ENCODE measurements at regions not wholly inside any gene's neighbourhood (a gene's known extent, or its start where the extent isn't known, plus 50 kb on each side); places are given as distances from the start of the nearest gene placed in this dataset.
"Not testable (repeated sequence)": the region's sequence is repeated elsewhere in the genome, so short reads cannot be mapped to it uniquely, and the experiment has no call there.

- not testable (repeated sequence) for DNase-seq (ENCODE audit: low read depth in 1 of 2, low spot score in 1 of 2)
These were observed 56.1 kb downstream of the ZNF22 start for GRCh38 chr10:45056806-45057205.

GRCh38 chr10:45058580-45058979, 57.9 kb downstream of the ZNF22 start:
- no peak for DNase-seq (ENCODE audit: low read depth in 1 of 2, low spot score in 1 of 2)

DNA sequence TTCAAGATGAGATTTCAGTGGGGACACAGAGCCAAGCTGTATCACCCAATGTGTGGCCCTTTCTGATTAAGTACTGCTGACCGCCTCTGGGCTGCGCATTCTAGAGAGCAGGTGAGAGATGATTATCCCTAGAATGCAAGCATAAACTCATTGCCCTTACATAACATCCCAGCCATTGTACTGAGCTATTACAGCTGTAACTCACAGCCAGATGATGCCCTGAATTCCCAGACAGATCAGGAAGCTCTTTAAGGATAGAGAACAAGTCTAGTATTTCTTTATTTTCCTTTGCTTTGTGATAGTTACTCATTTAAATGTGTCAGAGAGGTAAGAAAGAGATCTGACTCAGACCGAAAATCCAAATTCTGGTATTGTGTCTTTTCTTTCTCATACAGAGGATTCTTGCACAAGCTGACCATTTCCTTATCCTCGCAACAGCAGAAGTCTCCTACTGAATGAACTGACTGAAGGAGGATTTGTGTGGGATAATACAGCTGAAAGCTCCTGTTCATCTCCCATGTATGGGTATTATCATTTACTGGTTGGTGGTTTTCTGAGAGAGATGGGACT, 58.4 kb downstream of the ZNF22 start:
- DNase-seq (ENCODE audit: low read depth in 1 of 2, low spot score in 1 of 2): no peak

DNA sequence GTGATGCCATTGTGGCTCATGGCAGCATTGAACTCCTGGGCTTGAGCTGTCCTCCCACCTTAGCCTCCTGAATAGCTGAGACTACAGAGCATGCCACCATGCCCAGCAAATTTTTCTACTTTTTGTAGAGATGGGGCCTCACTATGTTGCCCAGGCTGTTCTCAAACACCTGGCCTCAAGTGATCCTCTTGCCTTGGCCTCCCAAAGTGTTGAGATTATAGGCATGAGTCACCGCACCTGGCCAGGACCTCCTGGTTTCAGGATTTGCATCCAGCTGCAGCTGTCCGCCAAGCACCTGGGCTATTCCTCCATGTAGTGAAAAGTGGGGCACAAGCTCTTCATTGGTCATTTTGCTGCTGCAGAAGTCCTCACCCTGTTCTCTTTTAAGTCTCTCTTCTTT, 58.9 kb downstream of the ZNF22 start:
- DNase-seq (ENCODE audit: low read depth in 1 of 2, low spot score in 1 of 2): no peak

DNA sequence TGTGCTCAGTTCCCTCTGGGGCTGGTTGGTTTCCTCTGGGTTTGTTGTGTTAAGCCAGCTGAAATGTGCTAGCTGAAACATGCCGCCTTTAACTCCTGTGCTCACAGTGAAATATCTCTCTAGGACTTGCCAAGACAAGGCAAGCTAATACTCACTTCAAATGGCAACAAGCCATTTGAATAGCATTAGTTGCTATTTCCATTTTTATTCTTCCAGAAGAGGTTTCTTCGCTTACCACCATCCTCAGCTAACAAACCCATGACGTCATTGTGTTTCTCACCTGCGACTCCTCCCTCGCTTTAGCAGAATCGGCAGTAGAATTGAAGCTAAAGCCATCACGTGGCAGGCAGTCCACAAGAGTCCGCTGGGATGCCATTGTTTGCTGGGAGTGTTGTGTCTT, 61.3 kb downstream of the ZNF22 start:
- DNase-seq (ENCODE audit: low read depth in 1 of 2, low spot score in 1 of 2): no peak

DNA sequence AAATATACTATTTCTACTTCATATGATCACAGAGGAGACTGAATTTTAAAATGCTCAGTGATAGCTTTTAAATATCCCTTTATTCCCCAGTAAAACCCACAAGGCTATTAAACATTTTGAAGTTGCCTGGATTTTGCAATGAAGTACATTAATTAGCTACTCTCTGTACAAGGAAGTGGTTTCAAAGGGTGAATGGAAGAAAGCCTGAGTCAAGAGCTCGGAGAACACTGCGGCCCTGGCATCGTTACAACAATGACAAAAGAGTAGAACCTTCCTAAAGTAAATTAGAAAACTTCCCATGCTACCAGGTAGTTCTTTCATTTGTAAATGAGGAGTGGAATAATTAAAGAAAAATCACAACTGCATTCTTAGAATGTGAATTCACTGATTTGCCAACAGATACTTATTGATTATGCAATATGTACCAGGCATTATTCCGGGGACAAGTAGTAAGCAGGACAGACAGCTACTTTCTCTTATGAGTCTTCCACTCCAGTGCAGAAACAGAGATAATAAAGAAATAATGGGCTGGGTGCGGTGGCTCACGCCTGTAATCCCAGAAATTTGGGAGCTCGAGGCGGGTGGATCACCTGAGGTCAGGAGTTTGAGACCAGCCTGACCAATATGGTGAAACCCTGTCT, 63.0 kb downstream of the ZNF22 start:
- no peak for DNase-seq (ENCODE audit: low read depth in 1 of 2, low spot score in 1 of 2)

DNA sequence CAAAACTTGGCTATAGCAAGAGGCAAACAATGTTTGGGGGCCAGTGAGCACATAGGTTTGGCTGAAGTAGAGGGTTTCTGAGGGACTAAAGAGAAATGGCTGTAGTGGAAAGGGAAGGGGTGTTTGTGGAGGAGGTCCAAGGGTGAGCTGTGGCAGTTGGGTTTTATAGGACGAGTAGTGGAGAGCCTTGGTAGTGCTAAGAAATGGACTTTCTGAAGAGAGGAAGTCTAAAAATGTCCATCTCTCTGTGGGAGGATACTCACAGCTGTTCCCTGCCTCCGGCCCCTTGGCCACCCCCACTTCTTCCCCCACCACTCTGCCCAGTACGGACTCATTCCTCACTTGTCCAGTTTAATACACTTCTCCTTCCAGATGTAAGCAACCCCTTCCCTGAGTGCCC, 64.3 kb downstream of the ZNF22 start:
- no peak for DNase-seq (ENCODE audit: low read depth in 1 of 2, low spot score in 1 of 2)

GRCh38 chr10:45071043-45071813, 70.5 kb downstream of the ZNF22 start:
- DNase-seq (ENCODE audit: low read depth in 1 of 2, low spot score in 1 of 2): no peak

DNA sequence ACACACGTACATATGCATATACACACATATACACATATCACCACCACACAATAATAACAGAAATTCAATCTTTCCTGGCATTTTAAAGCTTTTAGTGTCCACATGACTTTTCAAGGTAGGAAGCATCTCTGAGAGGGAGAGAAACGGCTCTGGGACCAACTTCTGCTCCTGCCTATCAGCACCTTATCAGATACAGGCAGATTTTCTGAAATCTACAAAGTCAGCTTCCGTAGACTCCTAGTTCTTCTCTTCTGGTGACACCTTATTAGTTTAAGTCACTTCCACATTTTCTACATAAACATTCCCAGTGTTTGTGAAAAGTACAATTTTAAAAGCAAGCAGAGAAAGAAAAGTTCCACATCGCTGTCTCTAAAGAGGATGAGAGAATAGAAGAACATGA, 74.5 kb downstream of the ZNF22 start:
- DNase-seq (ENCODE audit: low read depth in 1 of 2, low spot score in 1 of 2): no peak

- no peak for DNase-seq (ENCODE audit: low read depth in 1 of 2, low spot score in 1 of 2)
These were observed 75.2 kb downstream of the ZNF22 start for GRCh38 chr10:45075826-45076380.

GRCh38 chr10:45076891-45077290, 76.2 kb downstream of the ZNF22 start:
- DNase-seq (ENCODE audit: low read depth in 1 of 2, low spot score in 1 of 2): no peak

DNA sequence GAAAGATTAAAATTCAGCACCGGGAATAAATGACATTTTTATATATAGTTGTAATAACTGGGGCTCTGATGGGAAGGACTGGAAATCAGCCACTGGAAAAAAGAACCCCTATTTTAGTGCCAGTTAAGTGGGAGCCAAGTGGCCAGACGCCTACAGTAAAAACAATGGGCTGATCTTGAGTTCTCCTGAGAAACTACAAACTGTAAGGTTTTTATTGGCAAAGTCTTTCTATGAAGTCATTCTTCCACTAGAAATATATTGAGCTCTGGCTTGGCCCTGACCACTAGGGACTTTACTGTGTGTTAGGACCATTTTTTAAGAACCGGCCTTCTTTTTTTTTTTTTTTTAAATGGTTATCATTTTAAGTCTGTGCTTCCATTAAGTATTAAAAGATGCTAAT, 79.6 kb downstream of the ZNF22 start:
- no peak for DNase-seq (ENCODE audit: low read depth in 1 of 2, low spot score in 1 of 2)

- no peak for DNase-seq (ENCODE audit: low read depth in 1 of 2, low spot score in 1 of 2)
These were observed 81.5 kb downstream of the ZNF22 start for GRCh38 chr10:45082176-45082575.

DNA sequence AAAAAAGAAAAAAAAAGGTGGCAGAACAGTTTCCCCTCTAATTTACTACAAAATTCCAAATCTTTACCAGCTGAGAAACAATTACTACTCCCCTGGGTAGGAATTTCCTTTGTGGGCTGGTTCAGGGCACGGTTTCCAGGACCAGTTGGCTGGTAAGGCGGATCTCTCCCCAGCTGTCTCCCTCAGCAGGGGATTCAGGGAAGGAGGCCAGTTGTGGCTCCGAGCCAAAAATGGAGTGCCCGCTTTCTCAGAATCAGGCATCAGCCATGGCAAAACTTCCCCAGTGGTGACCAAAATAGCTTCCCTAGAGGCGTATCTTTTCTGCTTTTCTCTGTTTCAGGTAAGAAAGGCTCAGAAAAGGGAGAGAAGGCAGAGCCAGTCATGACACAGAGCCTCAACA, 91.2 kb downstream of the ZNF22 start:
- DNase-seq (ENCODE audit: low read depth in 1 of 2, low spot score in 1 of 2): no peak

DNA sequence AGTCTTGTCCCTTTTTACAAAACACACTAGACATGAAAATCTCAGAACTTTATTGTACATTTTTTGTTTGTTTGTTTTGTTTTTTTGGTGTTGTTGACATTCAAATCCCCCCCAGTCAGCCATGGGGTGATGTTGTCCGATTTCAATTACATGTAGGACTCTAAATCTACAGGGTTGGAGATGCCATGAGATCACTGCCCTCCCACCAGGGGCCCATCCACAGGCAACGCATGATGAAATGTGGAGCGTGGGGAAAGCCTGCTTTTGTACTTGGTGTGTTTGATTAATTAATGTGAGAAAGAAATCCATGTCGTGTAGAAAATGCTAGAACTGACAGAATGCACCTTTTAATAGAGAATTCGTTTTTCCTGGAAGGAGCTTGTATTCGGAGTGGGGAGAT, 93.2 kb downstream of the ZNF22 start:
- DNase-seq (ENCODE audit: low read depth in 1 of 2, low spot score in 1 of 2): no peak

- DNase-seq (ENCODE audit: low read depth in 1 of 2, low spot score in 1 of 2): no peak
These were observed 94.6 kb downstream of the ZNF22 start for GRCh38 chr10:45095286-45095685.

- DNase-seq (ENCODE audit: low read depth in 1 of 2, low spot score in 1 of 2): no peak
These were observed 95.3 kb downstream of the ZNF22 start for GRCh38 chr10:45096001-45096400.

- DNase-seq (ENCODE audit: low read depth in 1 of 2, low spot score in 1 of 2): no peak
These were observed 99.7 kb downstream of the ZNF22 start for GRCh38 chr10:45100429-45100828.

- DNase-seq (ENCODE audit: low read depth in 1 of 2, low spot score in 1 of 2): no peak
These were observed 104.0 kb downstream of the ZNF22 start for GRCh38 chr10:45104674-45105073.

GRCh38 chr10:45105309-45105708, 104.6 kb downstream of the ZNF22 start:
- not testable (repeated sequence) for DNase-seq (ENCODE audit: low read depth in 1 of 2, low spot score in 1 of 2)

DNA sequence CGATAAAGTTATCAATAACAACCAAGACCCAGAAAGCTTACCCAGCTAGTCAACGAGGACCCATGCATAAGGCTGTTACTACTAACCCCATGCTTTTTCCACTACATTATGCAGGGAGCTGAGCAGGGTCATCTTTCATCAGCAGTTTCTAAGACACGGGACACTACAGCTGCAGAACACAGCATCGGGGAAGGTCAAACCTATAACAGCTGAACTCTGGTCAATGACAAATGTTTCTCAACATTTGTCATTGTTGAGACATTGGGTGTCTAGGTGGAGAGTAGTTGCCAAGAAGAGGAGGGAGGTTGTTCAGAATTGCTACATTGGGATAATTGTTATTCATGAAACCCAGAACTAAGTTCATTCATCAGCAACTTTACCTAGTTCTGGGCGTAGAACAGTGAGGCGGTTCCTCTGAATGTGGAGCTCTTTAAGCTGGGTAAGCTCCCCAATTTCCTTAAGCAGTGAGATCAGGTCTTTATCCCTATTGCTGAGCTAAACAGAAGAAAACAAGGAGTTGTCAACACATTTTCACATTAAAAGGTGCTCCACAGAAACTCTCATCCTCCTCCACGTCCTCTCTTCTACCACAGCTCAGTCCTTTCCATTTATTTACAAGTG, 105.6 kb downstream of the ZNF22 start:
- no peak for DNase-seq (ENCODE audit: low read depth in 1 of 2, low spot score in 1 of 2)

GRCh38 chr10:45111509-45111908, 110.8 kb downstream of the ZNF22 start:
- no peak for DNase-seq (ENCODE audit: low read depth in 1 of 2, low spot score in 1 of 2)

Data from activated T-helper 1 cell treated with anti-CD3 and anti-CD28 coated beads, Interleukin-2, amount 50 U/mL, for 16 hours (primary cell).